Epithelial cell of prostate (primary cell): ENCODE measurements at regions not wholly inside any gene's neighbourhood (a gene's known extent, or its start where the extent isn't known, plus 50 kb on each side); places are given as distances from the start of the nearest gene placed in this dataset.

ENCODE experiments used
- DNase-seq: peaks from one replicate; pipeline ENCODE4 v3.0.0-alpha.2; 2011; ENCODE audit warnings: low read depth, low spot score
- H3K27ac ChIP-seq: fragments of 450-650 bp; 2 replicates; pipeline ENCODE4 v1.5.1; 2017; ENCODE audit warnings: mild to moderate bottlenecking

- no peak for DNase-seq
These were observed 119.9 kb upstream of the ELAVL2 start for GRCh38 chr9:23945897-23946296.

GRCh38 chr9:23941051-23941450, 115.0 kb upstream of the ELAVL2 start:
- no peak overlapping the region for H3K27ac ChIP-seq
- peak; percentile 5 for DNase-seq

More at GRCh38 chr9:23945897-23946296, 119.9 kb upstream of the ELAVL2 start:
- no peak overlapping the region for H3K27ac ChIP-seq

- no peak overlapping the region for H3K27ac ChIP-seq
- no peak for DNase-seq
These were observed 112.9 kb upstream of the ELAVL2 start for GRCh38 chr9:23938908-23939307.

GRCh38 chr9:23934291-23934906, 108.4 kb upstream of the ELAVL2 start:
- no peak overlapping the region for H3K27ac ChIP-seq
- no peak for DNase-seq

- no peak overlapping the region for H3K27ac ChIP-seq
- DNase-seq, result no peak
These were observed 107.3 kb upstream of the ELAVL2 start for GRCh38 chr9:23933348-23933747.

GRCh38 chr9:23926368-23926767, 100.3 kb upstream of the ELAVL2 start:
- no peak for DNase-seq

GRCh38 chr9:23914431-23915003, 88.5 kb upstream of the ELAVL2 start:
- no peak for DNase-seq
- H3K27ac ChIP-seq, result no peak overlapping the region

More at GRCh38 chr9:23926368-23926767, 100.3 kb upstream of the ELAVL2 start:
- H3K27ac ChIP-seq, result no peak overlapping the region

- H3K27ac ChIP-seq, result no peak overlapping the region
- no peak for DNase-seq
These were observed 81.3 kb upstream of the ELAVL2 start for GRCh38 chr9:23907343-23907742.

GRCh38 chr9:23887781-23888180, 61.7 kb upstream of the ELAVL2 start:
- H3K27ac ChIP-seq, result no peak overlapping the region
- no peak for DNase-seq
